IPS DF 19.7 (cell line): ENCODE measurements at regions not wholly inside any gene's neighbourhood (a gene's known extent, or its start where the extent isn't known, plus 50 kb on each side); places are given as distances from the start of the nearest gene placed in this dataset.
"Not testable (repeated sequence)": the region's sequence is repeated elsewhere in the genome, so short reads cannot be mapped to it uniquely, and the experiment has no call there.

ENCODE experiments used
- DNase-seq: peaks from one replicate; pipeline ENCODE4 v3.0.0-alpha.2; 2013; ENCODE audit warnings: low read depth, low spot score

DNA sequence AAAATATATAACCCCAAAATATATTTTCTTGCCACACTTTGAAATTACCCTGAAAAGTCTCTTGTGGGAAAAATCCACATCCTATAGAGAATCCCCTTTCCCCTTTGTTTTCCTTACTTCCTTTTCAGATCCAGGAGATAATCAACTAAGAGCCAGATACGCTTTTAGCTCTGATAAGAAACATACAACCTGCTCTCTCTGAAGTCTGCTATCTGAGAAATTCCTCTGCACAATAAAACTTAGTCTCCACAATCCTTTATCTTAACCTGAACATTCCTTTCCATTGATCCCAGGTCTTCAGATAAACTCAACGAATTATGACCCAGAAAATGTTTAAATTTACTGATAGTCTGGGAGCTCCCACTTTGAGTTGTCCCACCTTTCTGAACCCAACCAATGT lies 233.4 kb upstream of the SETMAR start:
- no peak for DNase-seq

DNA sequence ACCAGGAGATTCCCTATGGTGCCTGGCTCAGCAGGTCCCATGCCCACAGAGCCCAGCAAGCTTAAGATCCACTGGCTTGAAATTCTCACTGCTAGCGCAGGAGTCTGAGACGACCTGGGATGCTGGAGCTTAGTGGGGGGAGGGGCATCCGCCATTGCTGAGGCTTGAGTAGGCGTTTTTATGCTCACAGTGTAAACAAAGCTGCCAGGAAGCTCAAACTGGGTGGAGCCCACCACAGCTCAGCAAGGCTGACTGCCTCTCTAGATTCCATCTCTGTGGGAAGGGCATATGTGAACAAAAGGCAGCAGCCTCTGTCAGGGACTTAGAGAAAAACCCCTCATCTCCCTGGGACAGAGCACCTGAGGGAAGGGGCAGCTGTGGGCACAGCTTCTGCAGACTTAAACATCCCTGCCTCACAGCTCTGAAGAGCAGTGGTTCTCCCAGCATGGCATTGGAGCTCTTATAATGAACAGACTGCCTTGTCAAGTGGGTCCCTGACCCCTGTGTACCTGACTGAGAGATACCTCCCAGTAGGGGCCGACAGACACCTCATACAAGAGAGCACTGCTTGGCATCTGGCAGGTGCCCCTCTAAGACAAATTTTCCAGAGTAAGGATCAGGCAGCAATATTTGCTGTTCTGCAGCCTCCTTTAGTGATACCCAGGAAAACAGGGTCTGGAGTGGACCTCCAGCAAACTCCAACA lies 231.5 kb upstream of the SETMAR start:
- DNase-seq: peak; percentile 42

DNA sequence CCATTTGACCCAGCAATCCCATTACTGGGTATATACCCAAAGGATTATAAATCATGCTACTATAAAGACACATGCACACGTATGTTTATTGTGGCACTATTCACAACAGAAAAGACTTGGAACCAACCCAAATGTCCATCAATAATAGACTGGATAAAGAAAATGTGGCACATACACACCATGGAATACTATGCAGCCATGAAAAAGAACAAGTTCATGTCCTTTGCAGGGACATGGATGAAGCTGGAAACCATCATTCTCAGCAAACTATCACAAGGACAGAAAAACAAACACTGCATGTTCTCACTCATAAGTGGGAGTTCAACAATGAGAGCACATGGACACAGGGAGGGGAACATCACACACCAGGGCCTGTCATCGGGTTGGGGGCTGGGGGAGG lies 225.9 kb upstream of the SETMAR start:
- DNase-seq: not testable (repeated sequence)

DNA sequence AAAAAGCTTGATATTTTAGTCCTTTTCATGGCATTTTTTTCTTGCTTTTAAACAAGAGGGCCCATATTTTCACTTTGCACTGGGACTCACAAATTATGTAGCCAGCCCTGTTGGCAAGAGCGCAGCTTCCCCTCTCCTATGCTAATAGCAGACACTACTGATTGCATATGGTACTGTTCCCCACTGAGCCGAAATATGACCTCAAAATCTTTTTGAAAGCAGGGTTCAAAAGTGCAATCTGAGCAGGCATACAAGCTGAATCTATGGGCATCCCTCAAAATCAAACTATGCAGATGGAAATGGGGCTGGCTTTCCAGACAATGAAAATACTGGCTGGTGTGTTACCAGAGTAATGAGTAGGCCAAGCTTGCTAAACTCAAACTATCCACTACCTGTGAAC lies 225.2 kb upstream of the SETMAR start:
- no peak for DNase-seq

DNA sequence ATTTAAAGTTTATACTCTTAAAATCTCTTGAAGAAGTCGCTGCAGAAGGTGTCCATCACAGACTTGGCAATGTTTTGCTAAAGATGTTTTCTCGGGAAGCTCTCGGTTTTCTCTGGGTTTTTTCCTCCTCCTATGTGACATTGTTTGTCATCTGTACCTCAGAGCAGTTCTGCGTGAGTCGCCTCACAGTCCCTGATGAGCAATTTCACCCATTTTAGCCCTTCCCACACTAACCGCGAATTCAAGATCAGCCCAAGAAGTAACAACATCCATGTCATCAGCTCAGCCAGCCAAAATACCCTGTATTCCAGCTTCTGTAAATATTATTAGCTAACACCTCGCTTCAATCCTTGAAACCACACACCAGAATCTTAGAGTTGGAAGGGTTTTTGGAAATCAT lies 224.3 kb upstream of the SETMAR start:
- no peak for DNase-seq

DNA sequence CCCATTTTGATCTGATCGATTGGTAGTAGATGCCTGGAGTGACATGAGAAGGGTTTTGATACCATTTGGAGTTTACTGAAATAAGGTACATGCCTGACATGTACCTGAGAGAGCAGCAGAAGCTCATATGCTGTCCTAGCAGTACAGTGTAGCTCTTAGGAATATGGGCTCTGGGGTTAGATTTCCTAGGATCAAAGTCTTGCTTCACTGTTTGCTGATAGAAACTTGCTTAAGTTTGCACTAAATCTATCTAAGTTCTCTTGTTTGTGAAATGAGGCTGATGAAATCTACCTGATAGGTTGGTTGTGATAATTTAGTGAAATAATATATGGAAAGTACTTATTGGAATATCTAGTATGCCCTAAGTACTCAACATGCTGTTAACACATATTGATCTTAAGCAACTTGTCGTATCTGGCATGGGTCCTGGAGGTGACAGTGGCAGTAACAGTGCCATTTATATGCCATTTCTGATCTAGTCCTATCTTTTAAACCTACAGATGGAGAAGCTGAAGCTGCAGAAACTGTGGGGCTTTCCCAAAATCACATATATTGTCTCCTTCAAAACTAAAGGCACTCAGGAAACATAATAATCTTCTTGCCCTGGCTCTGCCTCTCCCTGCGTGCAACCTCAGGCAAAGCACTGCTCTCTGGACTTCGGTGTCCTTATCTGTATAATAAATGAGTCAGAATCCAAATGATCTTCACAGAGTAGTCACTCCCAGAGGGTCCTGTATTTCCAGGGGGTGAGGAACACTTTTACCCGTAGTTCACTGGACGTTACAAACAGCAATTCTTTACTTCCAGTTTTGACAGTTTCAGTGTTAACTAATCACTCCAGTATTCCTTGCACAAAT lies 223.6 kb upstream of the SETMAR start:
- DNase-seq: no peak

DNA sequence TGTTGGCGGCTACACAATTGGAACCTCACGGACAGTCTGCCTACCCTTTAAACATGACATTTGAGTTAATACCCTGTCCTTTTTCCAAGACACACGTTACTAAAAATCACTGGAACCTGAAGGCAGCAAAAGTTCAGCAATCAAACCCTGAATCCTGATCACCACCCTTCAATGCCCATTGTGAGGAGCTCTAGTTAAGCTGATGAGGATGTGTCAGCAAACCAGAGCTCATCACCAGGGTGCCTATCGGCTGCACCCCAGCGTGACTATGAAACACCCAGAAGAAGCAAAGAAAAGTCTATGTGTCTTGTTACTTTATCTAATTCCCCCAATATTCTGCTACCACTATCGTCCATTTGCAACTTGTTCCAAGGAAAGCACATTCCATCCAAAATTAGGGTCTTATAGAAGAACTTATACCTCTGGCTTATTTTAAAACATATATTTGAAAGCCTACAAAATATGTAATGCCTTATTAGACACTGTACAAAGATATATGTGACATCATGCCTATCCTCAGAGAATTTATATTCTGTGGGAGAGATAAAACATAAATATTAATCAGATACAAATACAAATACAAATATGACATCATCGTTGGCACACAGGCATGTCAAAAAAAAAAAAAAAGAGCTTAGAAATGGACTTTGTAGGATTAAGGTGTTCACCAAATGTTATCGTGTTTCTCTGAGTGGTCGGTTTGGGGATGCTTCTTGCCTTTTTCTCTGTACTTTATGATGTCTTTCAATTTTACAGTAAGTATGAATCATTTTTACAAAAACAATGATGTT lies 219.7 kb upstream of the SETMAR start:
- no peak for DNase-seq

DNA sequence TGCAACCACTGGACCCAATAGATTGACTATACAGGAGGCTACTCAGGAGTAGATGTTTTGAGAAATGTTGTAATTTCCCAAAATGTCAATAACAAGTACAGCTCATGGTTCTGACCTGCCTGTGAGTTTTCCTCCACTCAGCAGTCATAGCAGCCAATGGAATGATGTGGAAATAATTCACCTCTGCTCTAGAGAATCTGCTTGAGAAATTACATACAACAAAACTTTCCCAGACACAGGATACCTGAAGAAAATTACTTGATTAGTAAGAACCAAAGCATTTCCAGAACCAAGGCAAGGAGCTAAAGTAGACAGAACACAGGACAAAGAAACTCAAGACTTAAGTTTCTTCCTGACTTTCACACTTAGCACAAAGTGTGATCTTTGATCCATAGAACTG lies 218.9 kb upstream of the SETMAR start:
- no peak for DNase-seq

DNA sequence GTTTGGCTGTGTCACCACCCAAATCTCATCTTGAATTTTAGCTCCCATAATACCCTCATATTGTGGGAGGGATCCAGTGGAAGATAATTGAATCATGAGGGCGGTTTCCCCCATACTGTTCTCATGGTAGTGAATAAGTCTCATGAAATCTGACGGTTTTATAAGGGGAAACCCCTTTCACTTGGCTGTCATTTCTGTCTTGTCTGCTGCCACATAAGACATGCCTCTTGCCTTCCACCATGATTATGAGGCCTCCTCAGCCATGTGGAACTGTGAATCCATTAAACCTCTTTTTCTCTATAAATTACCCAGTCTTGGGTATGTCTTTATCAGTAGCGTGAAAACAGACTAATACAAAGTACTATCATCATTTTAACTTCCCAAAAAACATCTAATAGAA lies 216.5 kb upstream of the SETMAR start:
- not testable (repeated sequence) for DNase-seq

DNA sequence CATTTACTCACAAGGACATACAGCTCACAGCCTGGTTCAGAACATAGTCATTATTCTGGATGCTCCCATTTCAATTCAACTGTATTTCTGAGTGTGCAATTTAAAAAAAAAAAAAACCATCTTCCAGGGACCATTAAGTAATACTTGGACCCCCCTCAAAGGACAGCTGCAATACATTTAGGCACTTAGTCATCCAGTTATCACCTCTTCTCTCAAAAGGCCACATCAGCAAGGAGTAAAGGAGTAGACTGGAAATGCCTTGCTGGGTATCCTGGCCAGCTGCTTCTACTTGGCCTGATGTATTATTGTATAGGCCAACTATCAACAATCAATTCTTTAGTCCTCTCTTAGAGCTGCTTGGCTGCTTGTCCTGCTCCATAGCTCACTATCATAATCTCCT lies 211.4 kb upstream of the SETMAR start:
- DNase-seq: no peak

DNA sequence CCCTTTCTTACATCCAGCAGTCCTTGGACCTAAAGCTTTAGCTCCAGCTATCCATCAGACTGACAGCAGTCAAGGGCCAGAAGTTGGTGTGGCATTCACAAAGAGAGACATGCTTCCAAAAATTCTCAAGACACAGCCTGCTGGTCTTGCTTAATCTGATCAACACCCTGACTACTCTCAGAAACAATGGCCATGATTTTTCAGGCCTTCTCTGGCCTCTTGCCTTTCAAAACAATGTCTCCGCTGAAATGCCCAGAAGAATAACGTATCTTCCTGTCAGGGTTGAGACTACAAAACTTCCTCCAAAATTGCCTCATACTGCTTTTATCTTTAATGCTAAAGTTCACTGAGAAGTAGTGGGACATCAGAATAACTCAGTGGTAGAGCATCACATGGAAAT lies 205.4 kb upstream of the SETMAR start:
- no peak for DNase-seq

DNA sequence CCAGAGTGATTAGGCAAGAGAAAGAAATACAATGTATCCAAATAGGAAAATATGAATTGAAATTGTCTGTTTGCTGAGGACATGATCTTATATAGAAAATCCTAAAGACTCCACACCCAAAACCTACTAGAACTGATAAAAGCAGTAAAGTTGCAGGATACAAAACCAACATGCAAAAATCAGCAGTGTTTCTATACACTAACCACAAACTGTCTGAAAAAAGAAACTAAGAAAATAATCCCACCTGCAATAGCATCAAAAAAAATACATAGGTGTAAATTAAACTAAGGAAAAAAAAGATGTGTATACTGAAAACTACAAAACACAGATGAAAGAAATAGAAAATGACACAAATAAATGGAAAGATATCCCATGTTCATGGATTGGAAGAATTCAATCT lies 203.6 kb upstream of the SETMAR start:
- DNase-seq: no peak

DNA sequence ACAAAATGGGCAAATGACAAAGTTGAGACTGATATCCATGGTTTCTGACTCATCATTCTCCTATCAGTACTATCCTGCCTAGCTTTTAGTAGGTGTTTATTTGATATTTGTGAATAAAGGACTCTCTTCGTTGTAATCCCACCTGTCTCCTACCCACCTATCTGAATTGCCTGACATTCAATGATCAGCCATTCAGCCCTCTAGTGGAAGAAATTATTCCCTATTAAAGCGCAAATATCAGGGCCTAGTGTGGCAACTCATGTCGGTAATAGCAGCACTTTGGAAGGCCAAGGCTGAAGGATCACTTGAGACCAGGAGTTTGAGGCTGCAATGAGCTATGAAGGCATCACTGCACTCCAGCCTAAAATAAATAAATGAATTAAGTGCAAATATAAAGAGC lies 195.7 kb upstream of the SETMAR start:
- DNase-seq: peak; percentile 7

DNA sequence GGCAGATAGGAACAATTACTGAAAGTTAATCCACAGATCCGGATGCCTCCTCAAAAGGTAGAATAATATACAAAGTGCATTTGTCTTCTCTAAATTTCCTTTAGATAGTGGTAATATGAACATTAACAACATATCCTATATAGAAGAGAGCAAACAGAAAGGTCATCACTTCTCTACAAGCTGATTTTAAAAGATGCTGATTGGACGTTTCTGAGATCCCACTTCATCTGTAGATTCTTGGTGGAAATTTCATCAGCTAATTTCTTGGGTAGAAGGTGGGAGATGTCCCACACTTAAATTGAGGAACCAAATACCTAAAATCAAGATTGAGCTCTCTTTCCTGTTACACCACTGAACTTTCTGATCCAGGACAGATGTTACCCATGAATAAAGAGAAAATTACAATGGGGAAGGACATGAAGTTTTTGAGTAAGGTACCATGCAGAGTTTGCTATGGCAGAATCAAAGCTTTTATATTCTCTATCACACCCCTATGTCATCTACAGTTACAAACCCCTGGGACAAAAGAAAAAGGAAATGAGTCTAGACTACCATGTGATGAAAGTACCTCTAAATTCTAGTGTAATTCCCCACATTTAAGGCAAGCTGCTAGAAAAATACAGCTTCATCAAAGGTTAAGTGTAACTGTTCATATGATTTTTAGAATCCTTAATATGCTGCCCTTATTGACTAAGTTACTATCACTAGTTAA lies 189.2 kb upstream of the SETMAR start:
- no peak for DNase-seq

DNA sequence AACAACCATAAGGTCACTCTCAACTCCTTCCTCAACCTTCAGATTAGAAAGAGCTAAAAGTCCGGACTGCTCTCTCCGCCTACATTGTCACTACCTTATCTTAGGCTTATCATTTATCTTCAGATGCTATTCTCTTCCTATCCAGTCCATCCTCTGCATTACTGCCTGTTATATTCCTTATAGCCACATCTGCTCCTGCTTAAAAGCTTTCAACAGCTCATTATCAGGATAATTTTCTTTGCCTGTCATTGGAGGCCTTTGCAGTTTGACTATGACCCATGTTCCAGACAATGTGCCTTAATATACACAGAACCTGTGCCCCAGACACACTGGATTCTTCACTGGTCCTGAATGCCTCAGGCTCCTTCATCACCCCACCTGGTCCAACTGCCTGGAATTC lies 184.1 kb upstream of the SETMAR start:
- DNase-seq: no peak

DNA sequence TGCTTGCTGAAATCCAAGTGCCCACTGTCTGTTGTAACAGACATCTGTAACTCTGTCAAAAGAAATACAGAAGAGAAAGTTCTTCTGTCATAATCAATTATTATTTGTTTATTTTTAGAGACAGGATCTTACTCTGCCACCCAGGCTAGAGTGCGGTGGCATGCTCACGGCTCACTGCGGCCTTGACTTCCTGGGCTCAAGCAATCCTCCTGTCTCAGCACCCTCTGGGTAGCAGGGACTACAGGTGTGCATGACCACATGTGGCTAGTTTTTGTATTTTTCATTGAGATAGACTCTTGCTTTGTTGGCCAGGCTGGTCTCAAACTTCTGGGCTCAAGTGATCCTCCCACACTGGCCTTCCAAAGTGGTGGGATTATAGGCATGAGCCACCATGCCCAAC lies 177.6 kb upstream of the SETMAR start:
- no peak for DNase-seq

DNA sequence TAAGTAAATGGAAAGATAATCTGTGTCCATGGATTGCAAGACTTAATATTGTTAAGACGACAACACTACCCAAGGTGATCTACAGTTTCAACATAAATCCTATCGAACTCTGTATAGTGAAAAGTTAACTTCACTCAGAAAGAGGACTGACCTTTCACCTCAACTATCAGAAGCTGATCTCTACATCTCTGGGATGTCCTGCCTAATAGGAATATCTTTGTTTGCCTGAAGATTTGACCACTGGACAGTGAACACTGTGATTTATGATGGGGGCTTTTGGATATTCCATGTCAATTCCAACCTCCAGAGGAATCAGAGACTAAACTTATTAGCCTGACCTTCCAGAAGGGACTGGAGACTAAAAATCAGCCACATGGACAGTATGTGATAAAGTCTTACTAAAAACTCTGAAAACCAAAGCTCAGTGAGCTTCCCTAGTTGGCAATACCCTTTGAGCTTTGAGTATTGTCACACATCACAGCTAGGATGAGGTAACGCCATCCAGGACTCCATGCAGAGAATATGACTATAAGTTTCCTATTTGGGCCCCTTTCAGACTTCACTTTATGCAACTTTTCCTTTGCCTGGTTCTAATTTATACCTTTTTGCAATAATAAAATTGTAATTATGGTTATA lies 164.9 kb upstream of the SETMAR start:
- no peak for DNase-seq

DNA sequence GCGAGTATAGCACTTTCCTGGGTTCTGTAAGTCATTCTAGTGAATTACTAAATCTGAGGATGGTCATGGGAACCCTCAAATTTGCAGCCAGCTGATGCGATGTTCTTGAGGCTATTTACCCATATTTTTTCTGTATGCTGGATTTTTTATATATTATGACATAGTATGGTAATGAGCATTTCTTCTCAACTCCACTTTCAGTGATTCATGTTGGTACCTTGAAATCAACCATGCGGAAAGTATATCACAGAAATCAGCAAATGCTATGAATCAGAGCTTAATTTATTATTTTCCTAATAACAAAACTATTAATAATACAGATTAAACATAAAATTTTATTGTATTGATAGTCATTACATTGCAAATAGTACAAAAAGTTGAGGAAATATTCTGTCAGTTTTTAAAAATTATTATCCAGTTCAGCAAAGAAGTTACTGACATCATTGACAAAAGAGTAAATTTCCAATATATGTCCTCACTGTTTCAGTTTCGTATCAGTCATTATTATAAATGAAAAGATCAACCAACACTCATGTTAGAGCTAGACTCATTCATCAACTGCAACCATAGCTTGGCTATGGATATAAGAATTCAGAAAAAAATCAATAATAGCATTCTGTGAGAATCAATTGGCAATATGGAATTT lies 164.3 kb upstream of the SETMAR start:
- DNase-seq: no peak

DNA sequence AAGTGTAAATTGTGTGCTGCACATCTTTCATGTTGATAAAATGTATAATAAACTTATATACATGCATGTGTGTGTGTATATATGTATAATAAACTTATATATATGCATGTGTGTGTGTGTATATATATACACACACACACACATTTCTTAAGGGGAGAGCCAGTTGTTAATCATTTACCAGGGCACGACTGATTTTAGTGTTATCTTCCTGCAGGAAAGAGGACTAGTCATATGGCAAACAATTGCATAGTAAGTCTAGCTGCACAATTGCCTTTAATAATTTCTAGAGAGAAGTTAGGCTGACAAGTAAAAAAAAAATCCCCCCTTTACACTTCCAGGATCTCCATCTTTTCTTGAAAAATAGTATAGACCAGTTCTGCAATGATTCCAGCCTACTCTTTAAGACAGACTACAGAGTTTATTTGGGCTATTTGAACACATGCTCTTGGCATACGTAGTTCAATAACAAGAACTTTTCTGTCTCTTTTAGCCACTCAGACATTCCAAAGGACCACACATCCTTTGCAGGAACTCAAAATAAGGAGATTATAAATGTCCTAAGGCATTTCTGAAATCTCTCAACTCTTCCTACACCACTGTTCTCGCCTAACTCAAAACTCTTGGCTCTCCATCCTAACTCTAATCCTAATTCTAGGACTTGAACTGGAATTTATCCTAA lies 163.6 kb upstream of the SETMAR start:
- no peak for DNase-seq

DNA sequence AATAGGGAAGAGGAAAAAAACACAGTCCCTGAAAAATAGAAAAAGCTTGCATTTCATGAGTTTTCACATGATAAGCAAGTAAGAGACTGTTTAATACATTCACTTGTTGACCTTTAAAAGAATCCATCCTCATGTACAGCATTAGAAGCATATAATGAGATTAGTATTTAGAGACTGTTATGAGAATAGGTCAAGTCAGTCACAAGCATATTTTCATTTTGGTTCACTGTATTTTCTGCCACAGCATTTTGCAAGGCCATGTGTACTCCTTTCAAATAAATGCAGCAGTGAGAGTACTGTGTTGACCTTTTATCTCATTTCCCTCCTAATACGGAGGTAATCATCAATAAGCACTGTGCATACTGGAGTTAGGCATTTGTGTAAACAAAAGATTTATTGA lies 162.2 kb upstream of the SETMAR start:
- no peak for DNase-seq
